Loucy (cell line): ENCODE measurements at regions not wholly inside any gene's neighbourhood (a gene's known extent, or its start where the extent isn't known, plus 50 kb on each side); places are given as distances from the start of the nearest gene placed in this dataset.

Experiments
- H2AFZ ChIP-seq: fragments of 200-600 bp; sonication (generic); 2 replicates; pipeline ENCODE4 v1.6.0; 2016; ENCODE audit warnings: antibody characterized with exemption, mild to moderate bottlenecking, low read length, moderate library complexity
- H3F3A ChIP-seq: fragments of 200-600 bp; 2 replicates; pipeline ENCODE4 v1.6.0; 2016; ENCODE audit warnings: antibody characterized with exemption, low read depth, mild to moderate bottlenecking
- H3K27me3 ChIP-seq: fragments of 200-600 bp; sonication (generic); 2 replicates; pipeline ENCODE4 v1.6.1; 2014; ENCODE audit warnings: low read length, mild to moderate bottlenecking; ENCODE audit not compliant: insufficient read depth, poor library complexity, severe bottlenecking
- H3K36me3 ChIP-seq: fragments of 200-600 bp; sonication (generic); 2 replicates; pipeline ENCODE4 v1.6.1; 2016; ENCODE audit warnings: low read length; ENCODE audit not compliant: insufficient read depth
- H3K4me1 ChIP-seq: fragments of 200-600 bp; sonication (generic); 2 replicates; pipeline ENCODE4 v1.5.1; 2014; ENCODE audit warnings: low read length, mild to moderate bottlenecking; ENCODE audit not compliant: insufficient read depth, poor library complexity, severe bottlenecking
- H3K4me2 ChIP-seq: fragments of 200-600 bp; sonication (generic); 2 replicates; pipeline ENCODE4 v1.6.0; 2014; ENCODE audit warnings: antibody characterized with exemption, low read length, low read depth, mild to moderate bottlenecking; ENCODE audit not compliant: poor library complexity, severe bottlenecking
- H3K4me3 ChIP-seq: fragments of 200-600 bp; sonication (generic); 2 replicates; pipeline ENCODE4 v1.5.1; 2014; ENCODE audit warnings: low read length, mild to moderate bottlenecking, mixed read lengths; ENCODE audit not compliant: poor library complexity, severe bottlenecking
- H3K79me2 ChIP-seq: fragments of 200-600 bp; sonication (generic); 2 replicates; pipeline ENCODE4 v1.6.1; 2014; ENCODE audit warnings: low read length; ENCODE audit not compliant: insufficient read depth
- H3K9ac ChIP-seq: fragments of 200-600 bp; sonication (generic); 2 replicates; pipeline ENCODE4 v1.6.0; 2014; ENCODE audit warnings: mild to moderate bottlenecking, low read depth, low read length, moderate library complexity; ENCODE audit not compliant: poor library complexity, severe bottlenecking
- H3K9me2 ChIP-seq: fragments of 200-600 bp; sonication (generic); replicated peaks from 2 replicates; pipeline ENCODE4 v1.6.1; 2016; ENCODE audit warnings: low read depth, low read length, mixed read lengths
- H3K9me3 ChIP-seq: fragments of 200-600 bp; sonication (generic); 2 replicates; pipeline ENCODE4 v1.6.1; 2014; ENCODE audit warnings: mild to moderate bottlenecking, antibody characterized with exemption, low read length, low read depth; ENCODE audit not compliant: insufficient read depth
- H4K20me1 ChIP-seq: fragments of 200-600 bp; sonication (generic); 2 replicates; pipeline ENCODE4 v1.6.0; 2014; ENCODE audit warnings: antibody characterized with exemption, low read length, mild to moderate bottlenecking; ENCODE audit not compliant: insufficient read depth, poor library complexity, severe bottlenecking
- EZH2phosphoT487 ChIP-seq: fragments of 200-600 bp; IDR thresholded peaks from 2 replicates; pipeline ENCODE4 v1.6.1; 2018; ENCODE audit warnings: antibody characterized with exemption, mild to moderate bottlenecking, moderate library complexity, borderline replicate concordance
- TF ChIP-seq, protein P1 (sequence below): fragments of 200-600 bp; sonication (generic); conservative IDR thresholded peaks from 2 replicates; pipeline ENCODE4 v1.5.1; 2014; ENCODE audit warnings: mild to moderate bottlenecking, antibody characterized with exemption, low read length

DNA sequence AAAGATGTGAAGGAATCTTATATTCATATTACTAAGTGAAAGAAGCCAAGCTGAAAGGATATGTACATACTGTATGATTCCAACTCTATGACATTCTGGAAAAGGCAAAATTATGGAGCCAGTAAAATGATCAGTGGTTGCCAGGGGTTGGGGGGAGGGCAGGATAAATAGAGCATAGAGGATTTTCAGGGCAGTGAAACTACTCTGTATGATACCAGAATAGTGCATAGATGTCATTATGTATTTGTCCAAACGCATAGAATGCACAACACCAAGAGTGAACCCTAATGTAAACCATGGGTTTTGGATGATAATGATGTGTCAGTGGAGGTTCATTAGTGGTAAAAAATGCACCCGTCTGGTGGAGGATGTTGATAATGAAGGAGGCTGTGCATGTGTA lies 71.0 kb upstream of the ZNF423 start:
- Histone ChIP-seq H3F3A (no peaks in the 10 kb centered on the region), H3K4me3 (no peak overlapping the region), H3K9ac (no peak overlapping the region), H3K4me2 (no peak overlapping the region), H2AFZ (no peak overlapping the region), H3K9me2 (no peaks in the 10 kb centered on the region), H4K20me1 (no peaks in the 10 kb centered on the region), H3K79me2 (no peaks in the 10 kb centered on the region), H3K36me3 (no peaks in the 10 kb centered on the region), H3K9me3 (no peaks in the 10 kb centered on the region), H3K4me1 (no peaks in the 10 kb centered on the region), H3K27me3 (no peaks in the 10 kb centered on the region)
- TF ChIP-seq, protein P1, sequence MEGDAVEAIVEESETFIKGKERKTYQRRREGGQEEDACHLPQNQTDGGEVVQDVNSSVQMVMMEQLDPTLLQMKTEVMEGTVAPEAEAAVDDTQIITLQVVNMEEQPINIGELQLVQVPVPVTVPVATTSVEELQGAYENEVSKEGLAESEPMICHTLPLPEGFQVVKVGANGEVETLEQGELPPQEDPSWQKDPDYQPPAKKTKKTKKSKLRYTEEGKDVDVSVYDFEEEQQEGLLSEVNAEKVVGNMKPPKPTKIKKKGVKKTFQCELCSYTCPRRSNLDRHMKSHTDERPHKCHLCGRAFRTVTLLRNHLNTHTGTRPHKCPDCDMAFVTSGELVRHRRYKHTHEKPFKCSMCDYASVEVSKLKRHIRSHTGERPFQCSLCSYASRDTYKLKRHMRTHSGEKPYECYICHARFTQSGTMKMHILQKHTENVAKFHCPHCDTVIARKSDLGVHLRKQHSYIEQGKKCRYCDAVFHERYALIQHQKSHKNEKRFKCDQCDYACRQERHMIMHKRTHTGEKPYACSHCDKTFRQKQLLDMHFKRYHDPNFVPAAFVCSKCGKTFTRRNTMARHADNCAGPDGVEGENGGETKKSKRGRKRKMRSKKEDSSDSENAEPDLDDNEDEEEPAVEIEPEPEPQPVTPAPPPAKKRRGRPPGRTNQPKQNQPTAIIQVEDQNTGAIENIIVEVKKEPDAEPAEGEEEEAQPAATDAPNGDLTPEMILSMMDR, result no peak
- no peak for TF ChIP-seq EZH2phosphoT487

GRCh38 chr16:49928176-49929041 lies 72.5 kb upstream of the ZNF423 start:
- Histone ChIP-seq H3F3A (no peaks in the 10 kb centered on the region), H3K9me2 (no peaks in the 10 kb centered on the region), H3K79me2 (no peaks in the 10 kb centered on the region), H3K9me3 (no peaks in the 10 kb centered on the region), H3K4me2 (no peak overlapping the region), H3K36me3 (no peaks in the 10 kb centered on the region), H3K9ac (no peak overlapping the region), H3K4me1 (no peaks in the 10 kb centered on the region), H3K27me3 (no peaks in the 10 kb centered on the region), H2AFZ (no peak overlapping the region), H4K20me1 (no peaks in the 10 kb centered on the region), H3K4me3 (no peak overlapping the region)
- TF ChIP-seq EZH2phosphoT487, result no peak
- TF ChIP-seq, protein P1, result no peak

DNA sequence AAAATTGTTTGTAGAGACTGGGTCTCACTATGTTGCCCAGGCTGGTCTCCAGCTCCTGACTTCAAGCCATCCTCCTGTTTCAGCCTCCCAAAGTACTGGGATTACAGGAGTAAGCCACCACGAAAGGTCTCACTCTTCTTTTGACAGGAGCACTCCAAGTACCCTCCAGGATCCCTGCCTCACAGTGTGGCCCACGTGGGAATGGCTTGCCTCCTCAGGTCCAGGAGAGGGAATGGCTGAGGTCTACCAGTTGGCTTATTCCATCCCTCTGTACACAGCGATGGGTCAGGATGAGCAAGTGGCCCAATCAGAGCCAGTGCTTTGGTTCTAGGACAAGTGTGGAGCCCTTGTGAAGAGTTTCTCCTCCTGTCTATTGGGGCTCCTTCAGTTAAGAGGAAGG lies 73.7 kb upstream of the ZNF423 start:
- TF ChIP-seq, protein P1, result no peak
- no peak for TF ChIP-seq EZH2phosphoT487
- no peaks in the 10 kb centered on the region for H3K27me3 ChIP-seq

More for the DNA sequence above, 73.7 kb upstream of the ZNF423 start:
- H3K4me3 ChIP-seq, result no peak overlapping the region
- H3K9ac ChIP-seq, result no peak overlapping the region
- H3F3A ChIP-seq, result no peaks in the 10 kb centered on the region
- no peaks in the 10 kb centered on the region for H3K79me2 ChIP-seq
- no peaks in the 10 kb centered on the region for H3K4me1 ChIP-seq
- H3K9me3 ChIP-seq, result no peaks in the 10 kb centered on the region
- H2AFZ ChIP-seq, result no peak overlapping the region
- H3K4me2 ChIP-seq, result no peak overlapping the region
- no peaks in the 10 kb centered on the region for H3K36me3 ChIP-seq
- H4K20me1 ChIP-seq, result no peaks in the 10 kb centered on the region
- no peaks in the 10 kb centered on the region for H3K9me2 ChIP-seq
